Mesothelial cell of epicardium (in vitro differentiated cells): ENCODE measurements at regions not wholly inside any gene's neighbourhood (a gene's known extent, or its start where the extent isn't known, plus 50 kb on each side); places are given as distances from the start of the nearest gene placed in this dataset.
A peak's percentile ranks its signal among the peaks of the same experiment; 100 is the strongest.

ENCODE experiments used
- DNase-seq, 2 experiments: peaks; one replicate each; pipeline ENCODE4 v3.0.0; 2021; ENCODE audit warnings: low spot score in 2 of 2; ENCODE audit not compliant: unreplicated experiment in 2 of 2
- H3K27ac Mint-ChIP-seq: 2 replicates; pipeline ENCODE4 v1.8.0; 2021; ENCODE audit warnings: mixed read lengths
- H3K27me3 Mint-ChIP-seq: 2 replicates; pipeline ENCODE4 v1.8.0; 2021; ENCODE audit warnings: low read depth, mixed read lengths
- H3K36me3 Mint-ChIP-seq: 2 replicates; pipeline ENCODE4 v1.8.0; 2021; ENCODE audit warnings: mixed read lengths
- H3K4me1 Mint-ChIP-seq: 2 replicates; pipeline ENCODE4 v1.8.0; 2021; ENCODE audit warnings: mixed read lengths
- H3K4me3 Mint-ChIP-seq: 2 replicates; pipeline ENCODE4 v1.8.0; 2021; ENCODE audit warnings: mild to moderate bottlenecking, moderate library complexity, mixed read lengths
- H3K9me3 Mint-ChIP-seq: 2 replicates; pipeline ENCODE4 v1.8.0; 2021; ENCODE audit warnings: mixed read lengths
- TF ChIP-seq, protein P1 (sequence below): fragments of 200-600 bp; sonication (generic); IDR thresholded peaks from one replicate; pipeline ENCODE4 v1.5.0; 2021; ENCODE audit warnings: antibody characterized with exemption; ENCODE audit not compliant: unreplicated experiment

- TF ChIP-seq, protein P1, sequence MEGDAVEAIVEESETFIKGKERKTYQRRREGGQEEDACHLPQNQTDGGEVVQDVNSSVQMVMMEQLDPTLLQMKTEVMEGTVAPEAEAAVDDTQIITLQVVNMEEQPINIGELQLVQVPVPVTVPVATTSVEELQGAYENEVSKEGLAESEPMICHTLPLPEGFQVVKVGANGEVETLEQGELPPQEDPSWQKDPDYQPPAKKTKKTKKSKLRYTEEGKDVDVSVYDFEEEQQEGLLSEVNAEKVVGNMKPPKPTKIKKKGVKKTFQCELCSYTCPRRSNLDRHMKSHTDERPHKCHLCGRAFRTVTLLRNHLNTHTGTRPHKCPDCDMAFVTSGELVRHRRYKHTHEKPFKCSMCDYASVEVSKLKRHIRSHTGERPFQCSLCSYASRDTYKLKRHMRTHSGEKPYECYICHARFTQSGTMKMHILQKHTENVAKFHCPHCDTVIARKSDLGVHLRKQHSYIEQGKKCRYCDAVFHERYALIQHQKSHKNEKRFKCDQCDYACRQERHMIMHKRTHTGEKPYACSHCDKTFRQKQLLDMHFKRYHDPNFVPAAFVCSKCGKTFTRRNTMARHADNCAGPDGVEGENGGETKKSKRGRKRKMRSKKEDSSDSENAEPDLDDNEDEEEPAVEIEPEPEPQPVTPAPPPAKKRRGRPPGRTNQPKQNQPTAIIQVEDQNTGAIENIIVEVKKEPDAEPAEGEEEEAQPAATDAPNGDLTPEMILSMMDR: no peak
- H3K4me1 Mint-ChIP-seq: peaks cover 35% of the 10 kb centered on the region
- H3K27me3 Mint-ChIP-seq: no peaks in the 10 kb centered on the region
- H3K4me3 Mint-ChIP-seq: no peak overlapping the region
- H3K36me3 Mint-ChIP-seq: peaks cover 8% of the 10 kb centered on the region
- peaks cover 27% of the 10 kb centered on the region for H3K9me3 Mint-ChIP-seq
- DNase-seq: no peak
- H3K27ac Mint-ChIP-seq: no peak overlapping the region
Measured at GRCh38 chr4:53858744-53859143, 205.7 kb downstream of the CHIC2 start.

GRCh38 chr4:53855581-53856250 is 208.7 kb downstream of the CHIC2 start:
- no peak for DNase-seq
- peaks cover 8% of the 10 kb centered on the region for H3K36me3 Mint-ChIP-seq
- no peak overlapping the region for H3K27ac Mint-ChIP-seq
- peaks cover 18% of the 10 kb centered on the region for H3K4me1 Mint-ChIP-seq
- H3K27me3 Mint-ChIP-seq: no peaks in the 10 kb centered on the region
- H3K9me3 Mint-ChIP-seq: peaks cover 24% of the 10 kb centered on the region
- H3K4me3 Mint-ChIP-seq: no peak overlapping the region
- TF ChIP-seq, protein P1: no peak

GRCh38 chr4:53854991-53855568 is 209.3 kb downstream of the CHIC2 start:
- peaks cover 22% of the 10 kb centered on the region for H3K4me1 Mint-ChIP-seq
- no peak for DNase-seq
- no peak overlapping the region for H3K27ac Mint-ChIP-seq

GRCh38 chr4:53852343-53852742 is 212.1 kb downstream of the CHIC2 start:
- Mint-ChIP-seq H3K36me3 (no peaks in the 10 kb centered on the region), H3K9me3 (no peaks in the 10 kb centered on the region)
- no peak for DNase-seq

More at GRCh38 chr4:53854991-53855568, 209.3 kb downstream of the CHIC2 start:
- TF ChIP-seq, protein P1: no peak
- peaks cover 6% of the 10 kb centered on the region for H3K36me3 Mint-ChIP-seq
- H3K9me3 Mint-ChIP-seq: peaks cover 20% of the 10 kb centered on the region
- no peak overlapping the region for H3K4me3 Mint-ChIP-seq
- H3K27me3 Mint-ChIP-seq: no peaks in the 10 kb centered on the region

GRCh38 chr4:53847965-53848364 is 216.4 kb downstream of the CHIC2 start:
- H3K4me3 Mint-ChIP-seq: no peak overlapping the region
- no peak for DNase-seq
- no peaks in the 10 kb centered on the region for H3K27me3 Mint-ChIP-seq
- H3K36me3 Mint-ChIP-seq: no peaks in the 10 kb centered on the region
- peaks cover 19% of the 10 kb centered on the region for H3K4me1 Mint-ChIP-seq
- no peak overlapping the region for H3K27ac Mint-ChIP-seq
- TF ChIP-seq, protein P1: no peak
- H3K9me3 Mint-ChIP-seq: no peaks in the 10 kb centered on the region

More at GRCh38 chr4:53852343-53852742, 212.1 kb downstream of the CHIC2 start:
- no peaks in the 10 kb centered on the region for H3K27me3 Mint-ChIP-seq
- H3K4me3 Mint-ChIP-seq: no peak overlapping the region
- TF ChIP-seq, protein P1: no peak
- H3K4me1 Mint-ChIP-seq: peaks cover 28% of the 10 kb centered on the region
- H3K27ac Mint-ChIP-seq: peak overlapping the region; percentile 69
